ENCODE measurements at regions not wholly inside any gene's neighbourhood (a gene's known extent, or its start where the extent isn't known, plus 50 kb on each side); places are given as distances from the start of the nearest gene placed in this dataset.
"Not testable (repeated sequence)": the region's sequence is repeated elsewhere in the genome, so short reads cannot be mapped to it uniquely, and the experiment has no call there.

DNA sequence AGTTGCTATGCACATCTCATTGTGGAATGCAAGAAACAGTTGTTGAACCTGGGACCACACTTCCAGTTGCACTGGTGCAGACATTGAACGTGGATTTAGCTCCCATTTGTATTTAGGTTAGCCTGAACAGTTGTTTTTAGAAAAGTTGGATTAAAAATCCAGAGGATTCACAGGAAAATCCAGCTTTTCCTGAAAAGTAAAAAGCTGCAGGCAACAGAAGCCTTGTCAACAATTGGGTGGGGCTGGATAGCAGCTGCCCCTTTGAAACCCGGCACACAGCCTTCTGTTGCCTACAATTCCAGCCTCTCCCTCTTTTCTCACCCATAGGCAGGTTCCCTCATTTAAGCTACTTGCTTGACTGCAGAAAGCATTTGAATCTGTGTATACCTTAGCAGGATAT is 165.3 kb upstream of the TBL1XR1 start:
- CTCF ChIA-PET: interaction anchor here (1.3 kb wide), 1 partner anchor 1023 kb away, joined by 3 read pairs; no protein-coding TSS in a partner anchor
- DNase-seq (ENCODE audit: low read depth, low spot score): no peak
- peaks cover 4% of the 10 kb centered on the region; the same call in 1 of the 2 replicates for H3K9me3 ChIP-seq (ENCODE audit: control insufficient read depth, insufficient read depth, low read length)
- POLR2A ChIA-PET: no interaction called here
- TF ChIP-seq, protein P1, sequence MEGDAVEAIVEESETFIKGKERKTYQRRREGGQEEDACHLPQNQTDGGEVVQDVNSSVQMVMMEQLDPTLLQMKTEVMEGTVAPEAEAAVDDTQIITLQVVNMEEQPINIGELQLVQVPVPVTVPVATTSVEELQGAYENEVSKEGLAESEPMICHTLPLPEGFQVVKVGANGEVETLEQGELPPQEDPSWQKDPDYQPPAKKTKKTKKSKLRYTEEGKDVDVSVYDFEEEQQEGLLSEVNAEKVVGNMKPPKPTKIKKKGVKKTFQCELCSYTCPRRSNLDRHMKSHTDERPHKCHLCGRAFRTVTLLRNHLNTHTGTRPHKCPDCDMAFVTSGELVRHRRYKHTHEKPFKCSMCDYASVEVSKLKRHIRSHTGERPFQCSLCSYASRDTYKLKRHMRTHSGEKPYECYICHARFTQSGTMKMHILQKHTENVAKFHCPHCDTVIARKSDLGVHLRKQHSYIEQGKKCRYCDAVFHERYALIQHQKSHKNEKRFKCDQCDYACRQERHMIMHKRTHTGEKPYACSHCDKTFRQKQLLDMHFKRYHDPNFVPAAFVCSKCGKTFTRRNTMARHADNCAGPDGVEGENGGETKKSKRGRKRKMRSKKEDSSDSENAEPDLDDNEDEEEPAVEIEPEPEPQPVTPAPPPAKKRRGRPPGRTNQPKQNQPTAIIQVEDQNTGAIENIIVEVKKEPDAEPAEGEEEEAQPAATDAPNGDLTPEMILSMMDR (IDR thresholded peaks at IDR 0.05; ENCODE audit: low read depth, low read length): no peak
- H3K27me3 ChIP-seq (ENCODE audit: control insufficient read depth, insufficient read depth, low read length): no peaks in the 10 kb centered on the region
- no peak overlapping the region for H3K27ac ChIP-seq (ENCODE audit: low read depth, low read length)
- no peak overlapping the region for H3K4me3 ChIP-seq (ENCODE audit: low read depth, low read length)

DNA sequence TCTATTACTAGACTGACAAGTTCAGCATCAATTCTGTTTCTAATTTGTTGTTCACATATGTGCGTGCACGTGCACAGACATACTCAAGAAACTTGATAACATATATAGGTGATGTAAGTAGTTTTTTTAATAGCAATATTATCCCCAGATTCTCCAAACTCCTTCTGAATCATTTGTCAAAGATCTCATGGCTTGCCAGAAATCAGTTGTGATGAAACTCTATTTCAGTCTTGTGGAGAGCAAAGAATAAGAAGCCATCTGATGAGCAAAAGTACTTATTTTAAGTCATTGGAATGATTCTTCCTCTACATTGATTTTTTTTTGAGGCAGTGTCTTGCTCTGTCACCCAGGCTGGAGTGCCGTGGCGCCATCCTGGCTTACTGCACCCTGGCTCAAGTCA is 167.0 kb upstream of the TBL1XR1 start:
- H3K9me3 ChIP-seq (ENCODE audit: control insufficient read depth, insufficient read depth, low read length): peaks cover under 1% of the 10 kb centered on the region; the same call in 1 of the 2 replicates
- no peak overlapping the region for H3K27ac ChIP-seq (ENCODE audit: low read depth, low read length)
- H3K4me3 ChIP-seq (ENCODE audit: low read depth, low read length): no peak overlapping the region
- no peaks in the 10 kb centered on the region for H3K27me3 ChIP-seq (ENCODE audit: control insufficient read depth, insufficient read depth, low read length)
- ChIA-PET CTCF (interaction anchor here (1.3 kb wide), 1 partner anchor 1021 kb away, joined by 3 read pairs; no protein-coding TSS in a partner anchor), POLR2A (no interaction called here)
- TF ChIP-seq, protein P1 (IDR thresholded peaks at IDR 0.05; ENCODE audit: low read depth, low read length): no peak
- no peak for DNase-seq (ENCODE audit: low read depth, low spot score)

DNA sequence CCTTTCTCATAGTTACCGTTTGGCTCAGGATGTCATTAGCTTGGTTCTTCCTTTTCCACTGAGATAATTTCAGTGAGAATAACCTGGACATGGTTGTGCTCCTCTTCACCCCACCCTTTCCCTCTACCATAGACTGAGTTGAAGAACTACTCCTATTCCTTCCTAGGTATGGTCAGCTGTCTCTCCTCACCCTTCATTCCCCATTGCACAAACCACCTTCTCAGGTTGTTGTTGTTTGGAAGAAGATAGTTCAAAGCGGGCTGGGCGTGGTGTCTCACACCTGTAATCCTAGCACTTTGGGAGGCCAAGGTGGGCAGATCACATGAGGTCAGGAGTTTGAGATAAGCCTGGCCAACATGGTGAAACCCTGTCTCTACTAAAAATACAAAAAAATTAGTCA is 168.0 kb upstream of the TBL1XR1 start:
- H3K27me3 ChIP-seq (ENCODE audit: control insufficient read depth, insufficient read depth, low read length); H3K4me3 ChIP-seq (ENCODE audit: low read depth, low read length); POLR2A ChIA-PET; DNase-seq (ENCODE audit: low read depth, low spot score); H3K27ac ChIP-seq (ENCODE audit: low read depth, low read length); CTCF ChIA-PET; H3K9me3 ChIP-seq (ENCODE audit: control insufficient read depth, insufficient read depth, low read length): not testable (repeated sequence)

DNA sequence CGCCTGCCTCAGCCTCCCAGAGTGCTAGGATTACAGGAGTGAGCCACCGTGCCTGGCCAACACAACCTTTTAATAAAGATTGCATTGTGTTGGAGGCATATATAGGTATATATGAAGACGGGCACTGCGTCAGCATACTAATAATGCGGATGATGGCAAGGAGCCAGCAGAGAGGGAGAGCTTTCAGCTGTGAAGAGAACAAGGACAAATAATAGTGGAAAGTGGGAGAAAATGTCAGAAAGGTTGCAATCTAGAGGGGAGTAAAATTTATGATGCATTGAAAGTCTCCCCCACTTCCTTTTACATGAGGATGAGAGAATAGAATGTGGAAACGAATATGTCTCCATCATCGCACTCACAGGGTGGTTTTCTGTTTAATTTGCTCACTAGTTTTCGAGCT is 170.5 kb upstream of the TBL1XR1 start:
- POLR2A ChIA-PET: no interaction called here
- Histone ChIP-seq H3K27me3 (ENCODE audit: control insufficient read depth, insufficient read depth, low read length) (no peaks in the 10 kb centered on the region), H3K4me3 (ENCODE audit: low read depth, low read length) (no peak overlapping the region), H3K9me3 (ENCODE audit: control insufficient read depth, insufficient read depth, low read length) (no peaks in the 10 kb centered on the region), H3K27ac (ENCODE audit: low read depth, low read length) (no peak overlapping the region)
- CTCF ChIA-PET: no interaction called here
- TF ChIP-seq, protein P1 (IDR thresholded peaks at IDR 0.05; ENCODE audit: low read depth, low read length): no peak
- no peak for DNase-seq (ENCODE audit: low read depth, low spot score)

DNA sequence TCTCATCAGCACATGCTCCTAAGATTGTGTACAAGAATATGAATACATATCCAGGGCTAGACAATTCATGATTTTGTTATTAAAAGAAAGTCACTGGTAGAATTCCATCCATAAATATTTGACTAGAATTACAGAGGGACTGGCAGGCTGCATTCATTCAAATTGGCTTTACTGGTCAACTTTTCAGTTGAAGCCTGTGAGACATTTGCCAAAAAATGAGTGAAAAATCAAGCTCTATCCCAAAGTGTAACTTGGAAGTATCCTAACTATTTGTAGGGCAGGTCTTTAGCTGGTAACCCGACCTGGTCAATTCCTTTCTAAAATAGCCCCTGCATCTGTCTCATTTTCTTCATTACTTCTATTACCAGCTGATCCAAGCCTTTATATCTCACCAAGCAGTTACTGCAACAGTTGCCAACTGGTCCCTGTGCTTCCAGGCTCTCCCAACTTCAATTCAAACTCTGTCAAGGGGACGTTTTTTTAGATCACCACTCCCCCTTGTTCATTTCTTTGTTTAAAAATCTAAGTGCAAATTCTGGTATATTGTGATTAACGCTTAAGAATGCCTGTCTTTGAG is 173.1 kb upstream of the TBL1XR1 start:
- Histone ChIP-seq H3K9me3 (ENCODE audit: control insufficient read depth, insufficient read depth, low read length) (no peaks in the 10 kb centered on the region), H3K27me3 (ENCODE audit: control insufficient read depth, insufficient read depth, low read length) (no peaks in the 10 kb centered on the region), H3K27ac (ENCODE audit: low read depth, low read length) (no peak overlapping the region), H3K4me3 (ENCODE audit: low read depth, low read length) (no peak overlapping the region)
- no peak for DNase-seq (ENCODE audit: low read depth, low spot score)
- CTCF ChIA-PET: interaction anchor here (0.6 kb wide), 1 partner anchor 667 kb away, joined by 8 read pairs; no protein-coding TSS in a partner anchor
- POLR2A ChIA-PET: no interaction called here
- TF ChIP-seq, protein P1 (IDR thresholded peaks at IDR 0.05; ENCODE audit: low read depth, low read length): no peak
